OCI-LY1 (cell line): ENCODE measurements at regions not wholly inside any gene's neighbourhood (a gene's known extent, or its start where the extent isn't known, plus 50 kb on each side); places are given as distances from the start of the nearest gene placed in this dataset.

Source experiments
- H2AFZ ChIP-seq: fragments of 200-600 bp; sonication (generic), shearing (Covaris generic); 2 replicates; pipeline ENCODE4 v1.6.0; 2014; ENCODE audit warnings: antibody characterized with exemption, mild to moderate bottlenecking, low read length
- H3F3A ChIP-seq: fragments of 200-600 bp; sonication (generic), shearing (Covaris generic); 2 replicates; pipeline ENCODE4 v1.6.0; 2014; ENCODE audit warnings: mild to moderate bottlenecking, antibody characterized with exemption, low read length, moderate library complexity; ENCODE audit not compliant: insufficient read depth
- H3K27ac ChIP-seq: fragments of 200-600 bp; sonication (generic); 2 replicates; pipeline ENCODE4 v1.5.1; 2014; ENCODE audit warnings: low read length, mixed run types, mild to moderate bottlenecking, low read depth; ENCODE audit not compliant: poor library complexity, severe bottlenecking
- H3K27me3 ChIP-seq: fragments of 200-600 bp; sonication (generic); 2 replicates; pipeline ENCODE4 v1.6.0; 2014; ENCODE audit warnings: antibody characterized with exemption, mild to moderate bottlenecking, low read length, moderate library complexity; ENCODE audit not compliant: insufficient read depth
- H3K36me3 ChIP-seq: fragments of 200-600 bp; sonication (generic); 2 replicates; pipeline ENCODE4 v1.6.1; 2014; ENCODE audit warnings: mild to moderate bottlenecking, antibody characterized with exemption, low read length, moderate library complexity, mixed read lengths; ENCODE audit not compliant: insufficient read depth
- H3K4me1 ChIP-seq: fragments of 200-600 bp; sonication (generic); 2 replicates; pipeline ENCODE4 v1.5.1; 2014; ENCODE audit warnings: mild to moderate bottlenecking, low read length, moderate library complexity; ENCODE audit not compliant: insufficient read depth, severe bottlenecking
- H3K4me2 ChIP-seq: fragments of 200-600 bp; sonication (generic), shearing (Covaris generic); 2 replicates; pipeline ENCODE4 v1.6.1; 2014; ENCODE audit warnings: low read length
- H3K4me3 ChIP-seq: fragments of 200-600 bp; sonication (generic); 2 replicates; pipeline ENCODE4 v1.5.1; 2014; ENCODE audit warnings: low read length, low read depth, mild to moderate bottlenecking, mixed read lengths; ENCODE audit not compliant: poor library complexity, severe bottlenecking
- H3K79me2 ChIP-seq: fragments of 200-600 bp; shearing (Covaris generic); 2 replicates; pipeline ENCODE4 v1.6.1; 2016; ENCODE audit warnings: mixed run types, low read length, mixed read lengths; ENCODE audit not compliant: insufficient read depth
- H3K9ac ChIP-seq: fragments of 200-600 bp; sonication (generic), shearing (Covaris generic); 2 replicates; pipeline ENCODE4 v1.6.1; 2014; ENCODE audit warnings: mild to moderate bottlenecking, low read length, mixed read lengths
- H3K9me2 ChIP-seq: fragments of 200-600 bp; sonication (generic), shearing (Covaris generic); 2 replicates; pipeline ENCODE4 v1.6.1; 2014; ENCODE audit warnings: low read depth, mild to moderate bottlenecking, low read length, mixed read lengths
- H3K9me3 ChIP-seq: fragments of 200-600 bp; shearing (Covaris generic); 2 replicates; pipeline ENCODE4 v1.6.1; 2014; ENCODE audit warnings: low read length, mixed read lengths
- H4K20me1 ChIP-seq: fragments of 200-600 bp; sonication (generic), shearing (Covaris generic); 2 replicates; pipeline ENCODE4 v1.6.0; 2016; ENCODE audit warnings: mild to moderate bottlenecking, low read length; ENCODE audit not compliant: insufficient read depth
- EZH2 ChIP-seq: fragments of 200-600 bp; sonication (generic), shearing (Covaris generic); IDR thresholded peaks from 2 replicates; pipeline ENCODE4 v1.8.0; 2017; ENCODE audit warnings: borderline replicate concordance, mixed run types, mild to moderate bottlenecking, antibody characterized with exemption, low read length, moderate library complexity, mixed read lengths
- TF ChIP-seq, protein P1 (sequence below): fragments of 200-600 bp; sonication (generic), shearing (Covaris generic); IDR thresholded peaks from 2 replicates; pipeline ENCODE4 v1.5.1; 2017; ENCODE audit warnings: mild to moderate bottlenecking, antibody characterized with exemption, low read length, moderate library complexity, mixed read lengths

DNA sequence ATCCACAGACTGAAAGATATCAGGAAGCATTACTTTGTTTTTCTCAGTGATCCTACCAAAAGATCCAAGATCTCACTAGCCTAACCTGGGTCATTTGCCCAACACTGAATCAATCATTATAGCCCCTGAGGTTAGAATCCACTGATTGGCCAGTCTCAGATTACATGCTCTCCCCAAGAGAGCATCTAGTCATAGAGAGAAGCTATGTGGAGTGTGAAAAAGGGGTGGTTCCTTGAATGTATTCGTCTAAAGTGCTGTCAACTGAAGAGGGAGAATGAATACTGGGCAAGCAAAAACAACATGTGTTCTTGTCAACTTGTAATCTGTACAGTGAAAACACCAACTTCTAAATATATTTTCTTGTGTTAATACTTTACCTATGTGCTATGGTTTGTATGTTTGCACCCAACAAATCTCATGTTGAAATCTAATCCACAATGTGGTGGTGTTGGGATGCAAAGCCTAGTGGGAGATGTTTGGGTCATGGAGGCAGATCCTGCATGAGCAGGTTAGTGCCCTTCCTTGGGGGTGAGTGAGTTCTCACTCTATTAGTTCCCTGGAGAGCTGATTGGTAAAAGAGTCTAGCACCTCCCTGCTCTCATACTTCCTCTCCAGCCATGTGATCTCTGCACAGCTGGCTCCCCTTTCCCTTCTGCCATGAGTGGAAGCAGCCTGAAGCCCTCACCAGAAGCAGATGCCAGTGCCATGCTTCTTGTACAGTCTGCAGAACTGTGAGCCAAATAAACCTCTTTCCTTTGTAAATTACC lies 60.3 kb upstream of the PJA2 start:
- Histone ChIP-seq H3K4me2 (no peak overlapping the region), H3K9ac (no peak overlapping the region), H3F3A (no peaks in the 10 kb centered on the region), H3K36me3 (no peaks in the 10 kb centered on the region), H3K27me3 (no peaks in the 10 kb centered on the region), H4K20me1 (no peaks in the 10 kb centered on the region), H3K27ac (no peak overlapping the region), H3K4me1 (peaks cover 15% of the 10 kb centered on the region), H3K4me3 (no peak overlapping the region), H3K79me2 (no peaks in the 10 kb centered on the region), H3K9me3 (no peaks in the 10 kb centered on the region), H3K9me2 (no peaks in the 10 kb centered on the region), H2AFZ (no peak overlapping the region)
- TF ChIP-seq, protein P1, sequence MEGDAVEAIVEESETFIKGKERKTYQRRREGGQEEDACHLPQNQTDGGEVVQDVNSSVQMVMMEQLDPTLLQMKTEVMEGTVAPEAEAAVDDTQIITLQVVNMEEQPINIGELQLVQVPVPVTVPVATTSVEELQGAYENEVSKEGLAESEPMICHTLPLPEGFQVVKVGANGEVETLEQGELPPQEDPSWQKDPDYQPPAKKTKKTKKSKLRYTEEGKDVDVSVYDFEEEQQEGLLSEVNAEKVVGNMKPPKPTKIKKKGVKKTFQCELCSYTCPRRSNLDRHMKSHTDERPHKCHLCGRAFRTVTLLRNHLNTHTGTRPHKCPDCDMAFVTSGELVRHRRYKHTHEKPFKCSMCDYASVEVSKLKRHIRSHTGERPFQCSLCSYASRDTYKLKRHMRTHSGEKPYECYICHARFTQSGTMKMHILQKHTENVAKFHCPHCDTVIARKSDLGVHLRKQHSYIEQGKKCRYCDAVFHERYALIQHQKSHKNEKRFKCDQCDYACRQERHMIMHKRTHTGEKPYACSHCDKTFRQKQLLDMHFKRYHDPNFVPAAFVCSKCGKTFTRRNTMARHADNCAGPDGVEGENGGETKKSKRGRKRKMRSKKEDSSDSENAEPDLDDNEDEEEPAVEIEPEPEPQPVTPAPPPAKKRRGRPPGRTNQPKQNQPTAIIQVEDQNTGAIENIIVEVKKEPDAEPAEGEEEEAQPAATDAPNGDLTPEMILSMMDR: no peak
- TF ChIP-seq EZH2: no peak

DNA sequence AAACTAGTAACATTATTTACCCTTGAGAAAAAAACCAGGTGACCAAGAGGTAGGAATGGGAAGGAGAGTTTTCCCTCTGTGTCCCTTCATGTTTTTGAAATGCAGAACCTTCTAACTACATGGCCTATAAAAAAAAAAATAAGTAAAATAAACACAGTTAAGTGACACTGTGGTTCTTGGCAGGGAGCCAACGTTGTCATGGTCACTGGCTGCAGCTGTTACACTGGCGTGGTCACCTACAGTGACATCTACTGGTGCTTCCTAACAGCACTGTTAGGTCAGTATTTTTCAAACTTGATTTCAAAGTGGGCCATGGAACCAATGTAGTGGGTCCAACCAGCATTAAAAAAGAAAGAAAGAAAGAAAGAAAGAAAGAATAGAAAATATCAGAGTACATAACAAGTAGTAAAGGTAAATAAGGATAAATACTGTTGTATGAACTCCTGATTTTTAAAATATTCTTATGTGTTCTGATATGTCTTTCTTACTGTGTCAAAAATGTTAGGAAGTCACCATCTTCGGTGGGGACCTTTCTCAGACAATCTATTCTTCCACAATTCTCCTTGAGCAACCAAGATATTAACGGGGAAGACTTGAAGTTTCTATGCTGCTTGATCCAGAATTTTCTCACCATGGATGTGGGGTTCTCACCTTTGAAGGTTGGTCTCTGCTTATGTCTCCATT lies 59.1 kb upstream of the PJA2 start:
- no peak overlapping the region for H3K9ac ChIP-seq
- no peaks in the 10 kb centered on the region for H3K9me3 ChIP-seq
- peaks cover 15% of the 10 kb centered on the region for H3K4me1 ChIP-seq
- no peak overlapping the region for H3K4me3 ChIP-seq
- H4K20me1 ChIP-seq: no peaks in the 10 kb centered on the region
- no peak overlapping the region; the same call in 1 of the 2 replicates for H2AFZ ChIP-seq
- TF ChIP-seq, protein P1: peak; percentile 84
- no peak for TF ChIP-seq EZH2
- no peaks in the 10 kb centered on the region for H3F3A ChIP-seq
- H3K4me2 ChIP-seq: no peak overlapping the region; the same call in 1 of the 2 replicates
- no peaks in the 10 kb centered on the region for H3K27me3 ChIP-seq
- no peaks in the 10 kb centered on the region for H3K9me2 ChIP-seq
- H3K79me2 ChIP-seq: no peaks in the 10 kb centered on the region
- no peaks in the 10 kb centered on the region for H3K36me3 ChIP-seq
- no peak overlapping the region for H3K27ac ChIP-seq

DNA sequence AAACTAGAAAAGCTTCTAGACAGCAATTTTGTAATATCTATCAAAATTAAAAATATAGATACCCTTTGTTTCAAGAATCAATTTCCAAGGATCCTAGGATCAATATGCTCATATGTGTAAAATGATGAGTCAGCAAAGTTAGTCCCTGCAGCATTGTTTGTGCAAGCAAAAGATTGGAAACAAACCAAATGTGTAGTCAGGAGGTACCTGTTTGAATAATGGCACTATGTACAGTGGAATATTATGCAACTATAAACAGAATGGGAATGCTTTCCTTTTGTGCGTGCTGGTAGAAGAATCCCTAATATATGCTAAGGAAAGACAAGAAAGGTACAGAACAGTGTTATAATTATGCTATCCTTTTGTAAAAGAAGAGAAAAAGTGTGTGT lies 58.5 kb upstream of the PJA2 start:
- Histone ChIP-seq H3K4me1 (peaks cover 15% of the 10 kb centered on the region), H4K20me1 (no peaks in the 10 kb centered on the region), H3K9ac (no peak overlapping the region), H3K79me2 (no peaks in the 10 kb centered on the region), H3K9me3 (no peaks in the 10 kb centered on the region), H3K36me3 (no peaks in the 10 kb centered on the region), H3F3A (no peaks in the 10 kb centered on the region), H3K9me2 (no peaks in the 10 kb centered on the region), H3K4me3 (no peak overlapping the region), H2AFZ (no peak overlapping the region), H3K4me2 (no peak overlapping the region; the same call in 1 of the 2 replicates), H3K27ac (no peak overlapping the region), H3K27me3 (no peaks in the 10 kb centered on the region)
- no peak for TF ChIP-seq EZH2
- TF ChIP-seq, protein P1: no peak
